ENCODE measurements at regions not wholly inside any gene's neighbourhood (a gene's known extent, or its start where the extent isn't known, plus 50 kb on each side); places are given as distances from the start of the nearest gene placed in this dataset.

GRCh38 chr22:48310289-48310688 lies 1517.4 kb downstream of the BRD1 start:
- DNase-seq = no peak
- Histone ChIP-seq H3K4me3 (no peak overlapping the region), H3K27me3 (peaks cover 0 to 32% (median 0%) of the 10 kb centered on the region in 3 donors), H3K27ac (no peak overlapping the region), H3K36me3 (no peaks in the 10 kb centered on the region), H3K9me3 (peaks cover 0 to 23% (median 18%) of the 10 kb centered on the region in 4 donors), H3K4me1 (no peaks in the 10 kb centered on the region)
- intact Hi-C loops (cut with DNase I; ENCODE audit: low total_unique reads) = no loop called here
- WGBS, 5 donors = 56 to 70% (median 62%) methylated on average over 6 of the region's 6 CpGs
- TF ChIP-seq EP300 (IDR thresholded peaks at IDR 0.05) (no peak), POLR2AphosphoS5 (IDR thresholded peaks at IDR 0.05) (no peak), CTCF (IDR thresholded peaks at IDR 0.05) (no peak), POLR2A (IDR thresholded peaks at IDR 0.05) (no peak)

GRCh38 chr22:48309836-48310235 lies 1517.8 kb downstream of the BRD1 start:
- intact Hi-C loops (cut with DNase I; ENCODE audit: low total_unique reads) = no loop called here
- TF ChIP-seq POLR2AphosphoS5 (IDR thresholded peaks at IDR 0.05) (no peak), EP300 (IDR thresholded peaks at IDR 0.05) (no peak), POLR2A (IDR thresholded peaks at IDR 0.05) (no peak)
- H3K4me1 ChIP-seq = no peaks in the 10 kb centered on the region

DNA sequence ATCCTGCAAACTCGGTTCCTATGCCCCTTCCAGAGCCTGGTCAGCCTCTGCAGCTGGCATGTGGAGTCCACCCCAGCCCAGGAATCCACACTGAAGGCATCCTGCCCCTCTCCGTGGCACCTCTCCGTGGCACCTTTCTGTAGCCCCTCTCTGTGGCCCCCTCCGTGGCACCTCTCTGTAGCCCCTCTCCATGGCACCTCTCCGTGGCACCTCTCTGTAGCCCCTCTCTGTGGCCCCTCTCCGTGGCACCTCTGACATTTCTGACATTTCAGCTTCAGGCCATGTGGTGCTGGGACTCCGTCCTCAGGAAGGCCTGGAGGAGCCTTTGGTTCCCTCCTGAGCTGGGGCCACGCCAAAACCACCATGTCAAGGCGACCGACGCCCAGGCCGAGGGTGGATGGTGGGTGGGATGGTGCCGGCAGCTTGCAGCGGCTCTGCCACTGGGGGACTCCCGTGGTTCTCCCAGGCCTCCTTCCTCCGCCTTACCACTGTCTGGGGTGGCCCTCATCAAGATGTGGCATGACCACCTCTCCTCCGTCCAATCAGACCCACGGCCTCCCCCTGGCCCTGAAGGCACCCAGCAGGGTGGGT lies 1518.5 kb downstream of the BRD1 start:
- Histone ChIP-seq H3K4me1 (no peaks in the 10 kb centered on the region), H3K27me3 (peaks cover 0 to 38% (median 0%) of the 10 kb centered on the region in 3 donors), H3K4me3 (no peak overlapping the region), H3K36me3 (no peaks in the 10 kb centered on the region), H3K27ac (no peak overlapping the region), H3K9me3 (peaks cover 0 to 23% (median 18%) of the 10 kb centered on the region in 4 donors)
- 76 to 83% (median 81%) methylated on average over 17 to 18 of the region's 18 CpGs for WGBS, 5 donors
- intact Hi-C loops (cut with DNase I; ENCODE audit: low total_unique reads) = no loop called here
- TF ChIP-seq POLR2AphosphoS5 (IDR thresholded peaks at IDR 0.05) = no peak
- TF ChIP-seq POLR2A (IDR thresholded peaks at IDR 0.05) = no peak
- TF ChIP-seq CTCF (IDR thresholded peaks at IDR 0.05) = no peak
- no peak for TF ChIP-seq EP300 (IDR thresholded peaks at IDR 0.05)
- no peak for DNase-seq

More at GRCh38 chr22:48309836-48310235, 1517.8 kb downstream of the BRD1 start:
- no peak overlapping the region for H3K27ac ChIP-seq
- DNase-seq = no peak
- WGBS, 5 donors = 45 to 63% (median 53%) methylated on average over 8 of the region's 8 CpGs
- H3K4me3 ChIP-seq = no peak overlapping the region
- peaks cover 0 to 23% (median 18%) of the 10 kb centered on the region in 4 donors for H3K9me3 ChIP-seq
- peaks cover 0 to 32% (median 0%) of the 10 kb centered on the region in 3 donors for H3K27me3 ChIP-seq
- no peaks in the 10 kb centered on the region for H3K36me3 ChIP-seq

DNA sequence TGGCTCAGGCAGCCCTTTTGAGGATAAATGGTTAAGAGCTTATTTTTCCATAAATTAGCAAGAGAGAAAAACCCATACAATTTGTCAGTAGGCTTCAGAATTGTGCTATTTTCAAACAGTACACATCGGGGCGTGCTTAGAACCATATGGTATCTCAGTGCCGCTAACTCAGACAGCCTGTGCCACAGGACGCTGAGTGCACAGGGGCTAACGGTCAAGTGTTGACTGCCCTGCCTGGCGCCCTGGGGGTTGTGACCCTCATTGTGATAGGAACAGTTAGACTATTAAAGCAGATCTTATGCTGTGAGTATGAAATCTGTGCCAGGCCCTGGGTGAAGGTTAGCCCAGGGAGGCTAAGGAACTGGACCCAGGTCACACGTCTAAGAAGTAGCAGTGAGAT lies 1519.7 kb downstream of the BRD1 start:
- H3K27ac ChIP-seq = no peak overlapping the region
- no peak overlapping the region for H3K4me3 ChIP-seq
- WGBS, 5 donors = 63 to 75% (median 68%) methylated on average over 7 of the region's 7 CpGs
- H3K9me3 ChIP-seq = peaks cover 0 to 21% (median 13%) of the 10 kb centered on the region in 4 donors
- DNase-seq = no peak
- no peaks in the 10 kb centered on the region for H3K4me1 ChIP-seq
- peaks cover 0 to 47% (median 0%) of the 10 kb centered on the region in 3 donors for H3K27me3 ChIP-seq
- H3K36me3 ChIP-seq = no peaks in the 10 kb centered on the region
- TF ChIP-seq EP300 (IDR thresholded peaks at IDR 0.05) (no peak), CTCF (IDR thresholded peaks at IDR 0.05) (no peak), POLR2AphosphoS5 (IDR thresholded peaks at IDR 0.05) (no peak), POLR2A (IDR thresholded peaks at IDR 0.05) (no peak)
- intact Hi-C loops (cut with DNase I; ENCODE audit: low total_unique reads) = no loop called here
